ENCODE measurements at regions not wholly inside any gene's neighbourhood (a gene's known extent, or its start where the extent isn't known, plus 50 kb on each side); places are given as distances from the start of the nearest gene placed in this dataset.

DNA sequence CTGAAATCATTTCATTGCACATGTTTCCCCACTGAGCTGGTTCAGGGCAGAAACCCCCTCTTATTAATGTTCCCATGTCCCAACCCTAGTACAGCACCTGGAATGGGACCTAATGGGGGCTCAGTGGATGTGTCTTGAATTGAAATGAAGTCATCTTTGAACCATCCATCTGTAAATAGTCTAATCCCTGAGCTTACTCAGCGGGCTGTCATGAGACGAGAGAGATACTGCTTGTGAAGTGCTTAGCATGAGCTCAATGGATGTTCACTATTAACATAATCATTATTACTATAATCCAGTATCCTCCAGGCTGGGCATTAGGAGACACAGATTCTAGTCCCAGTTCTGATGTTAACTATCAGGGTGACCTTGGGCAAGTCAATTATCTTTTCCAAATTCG lies 106.6 kb upstream of the LRFN2 start:
- Histone ChIP-seq H3K4me1 (ENCODE audit: control insufficient read depth, insufficient read depth, low read length, poor library complexity, severe bottlenecking) (no peaks in the 10 kb centered on the region), H3K9me3 (ENCODE audit: control insufficient read depth, low read length) (no peaks in the 10 kb centered on the region), H3K27me3 (replicated peaks; ENCODE audit: control insufficient read depth, insufficient read depth, low read length, poor library complexity, severe bottlenecking) (no peaks in the 10 kb centered on the region), H3K27ac (ENCODE audit: insufficient read depth, low read length, poor library complexity, severe bottlenecking) (no peak overlapping the region), H3K4me3 (ENCODE audit: insufficient read depth, low read depth, low read length, poor library complexity, severe bottlenecking) (no peak overlapping the region), H3K36me3 (ENCODE audit: control insufficient read depth, insufficient read depth, low read length) (no peaks in the 10 kb centered on the region)
- DNase-seq: no peak

DNA sequence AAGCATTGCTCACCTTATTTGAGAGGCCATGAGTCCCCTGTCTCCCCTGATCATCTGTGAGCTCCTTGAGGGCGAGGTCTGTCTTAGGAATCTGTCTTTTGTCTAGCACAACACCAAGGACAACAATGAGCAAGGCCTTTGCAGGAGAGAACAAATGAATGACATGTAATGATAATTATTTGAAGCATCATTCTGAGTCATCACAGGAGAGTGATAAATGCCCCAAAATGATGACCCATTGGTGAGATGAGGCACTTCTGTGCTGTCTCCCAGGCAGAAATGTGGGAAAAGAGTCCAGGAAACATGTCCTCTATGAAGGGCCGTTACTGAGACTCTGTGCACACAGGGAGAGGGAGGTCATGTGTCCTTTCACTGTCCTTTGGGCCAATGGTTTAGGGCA lies 105.2 kb upstream of the LRFN2 start:
- no peaks in the 10 kb centered on the region for H3K36me3 ChIP-seq (ENCODE audit: control insufficient read depth, insufficient read depth, low read length)
- H3K4me3 ChIP-seq (ENCODE audit: insufficient read depth, low read depth, low read length, poor library complexity, severe bottlenecking): no peak overlapping the region
- DNase-seq: no peak
- no peaks in the 10 kb centered on the region for H3K9me3 ChIP-seq (ENCODE audit: control insufficient read depth, low read length)
- H3K27ac ChIP-seq (ENCODE audit: insufficient read depth, low read length, poor library complexity, severe bottlenecking): no peak overlapping the region
- no peaks in the 10 kb centered on the region for H3K4me1 ChIP-seq (ENCODE audit: control insufficient read depth, insufficient read depth, low read length, poor library complexity, severe bottlenecking)
- H3K27me3 ChIP-seq (replicated peaks; ENCODE audit: control insufficient read depth, insufficient read depth, low read length, poor library complexity, severe bottlenecking): no peaks in the 10 kb centered on the region

DNA sequence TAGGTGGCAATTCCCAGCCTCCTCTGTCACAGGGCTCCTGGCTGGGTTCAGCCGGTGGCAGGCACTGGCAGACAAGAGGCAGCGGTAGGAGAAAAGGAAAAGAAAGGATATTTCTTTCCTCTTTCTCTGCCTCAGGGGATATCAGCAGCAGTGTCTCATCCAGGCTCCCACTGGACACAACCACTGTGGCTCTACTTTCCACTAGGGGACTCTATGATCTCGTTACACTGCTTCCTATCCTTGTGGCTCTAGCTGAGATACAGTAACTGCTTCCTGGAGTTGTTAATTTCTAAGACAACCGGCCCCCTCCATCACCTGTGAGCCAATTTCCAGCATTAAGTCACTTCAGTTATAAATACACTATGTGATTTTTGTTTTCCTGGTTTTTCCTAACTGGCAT lies 102.0 kb upstream of the LRFN2 start:
- Histone ChIP-seq H3K27me3 (replicated peaks; ENCODE audit: control insufficient read depth, insufficient read depth, low read length, poor library complexity, severe bottlenecking) (no peaks in the 10 kb centered on the region), H3K36me3 (ENCODE audit: control insufficient read depth, insufficient read depth, low read length) (no peaks in the 10 kb centered on the region), H3K4me1 (ENCODE audit: control insufficient read depth, insufficient read depth, low read length, poor library complexity, severe bottlenecking) (no peaks in the 10 kb centered on the region), H3K27ac (ENCODE audit: insufficient read depth, low read length, poor library complexity, severe bottlenecking) (no peak overlapping the region), H3K4me3 (ENCODE audit: insufficient read depth, low read depth, low read length, poor library complexity, severe bottlenecking) (no peak overlapping the region), H3K9me3 (ENCODE audit: control insufficient read depth, low read length) (no peaks in the 10 kb centered on the region)
- no peak for DNase-seq

DNA sequence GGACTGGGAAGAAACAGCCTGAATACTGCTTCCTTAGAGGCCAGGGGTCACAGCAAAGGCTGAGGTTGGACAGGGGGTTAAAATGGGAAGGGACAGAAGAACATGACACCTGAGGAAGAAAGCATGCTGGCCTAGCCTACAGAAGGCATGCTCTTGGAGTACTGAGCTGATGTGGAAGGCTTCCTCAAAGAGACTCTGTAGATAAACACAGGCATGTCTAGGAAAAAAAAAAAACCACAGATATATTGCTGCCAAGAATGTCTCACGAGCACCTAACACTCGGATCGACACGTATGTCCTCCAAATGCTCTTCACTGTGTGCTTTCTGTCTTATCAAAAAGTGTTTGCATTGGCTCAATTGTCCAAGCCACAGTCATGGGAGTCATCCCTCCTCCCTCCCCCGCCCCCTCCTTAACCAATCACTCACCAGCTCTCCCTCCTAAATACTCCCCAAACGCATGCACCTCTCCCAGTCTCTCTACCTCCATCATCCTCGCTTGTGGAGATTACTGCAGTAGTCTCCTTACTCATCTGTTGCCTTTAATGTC lies 101.1 kb upstream of the LRFN2 start:
- Histone ChIP-seq H3K27me3 (replicated peaks; ENCODE audit: control insufficient read depth, insufficient read depth, low read length, poor library complexity, severe bottlenecking) (no peaks in the 10 kb centered on the region), H3K9me3 (ENCODE audit: control insufficient read depth, low read length) (no peaks in the 10 kb centered on the region), H3K4me1 (ENCODE audit: control insufficient read depth, insufficient read depth, low read length, poor library complexity, severe bottlenecking) (no peaks in the 10 kb centered on the region), H3K27ac (ENCODE audit: insufficient read depth, low read length, poor library complexity, severe bottlenecking) (no peak overlapping the region), H3K36me3 (ENCODE audit: control insufficient read depth, insufficient read depth, low read length) (no peaks in the 10 kb centered on the region), H3K4me3 (ENCODE audit: insufficient read depth, low read depth, low read length, poor library complexity, severe bottlenecking) (no peak overlapping the region)
- DNase-seq: no peak

DNA sequence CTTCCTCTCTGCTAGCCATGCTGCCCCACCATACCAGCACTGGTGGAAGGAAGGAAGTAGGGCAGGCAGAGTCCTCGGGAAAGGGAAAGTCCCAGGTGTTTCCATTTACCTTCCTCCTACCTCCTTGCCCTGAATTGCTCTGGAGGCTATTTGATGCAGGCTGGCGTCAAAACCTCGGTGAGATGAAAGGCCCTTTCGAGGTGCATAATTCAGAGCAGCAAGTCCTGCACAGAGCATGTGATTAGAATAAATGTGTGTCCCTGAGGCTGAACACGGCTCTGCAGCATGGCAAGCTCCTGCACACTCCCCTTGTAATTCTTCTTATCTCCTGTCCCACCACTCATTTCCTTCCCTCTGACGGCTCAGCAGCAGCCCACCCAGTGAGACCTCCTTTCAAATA lies 98.7 kb upstream of the LRFN2 start:
- H3K9me3 ChIP-seq (ENCODE audit: control insufficient read depth, low read length): no peaks in the 10 kb centered on the region
- H3K27ac ChIP-seq (ENCODE audit: insufficient read depth, low read length, poor library complexity, severe bottlenecking): no peak overlapping the region
- no peak overlapping the region for H3K4me3 ChIP-seq (ENCODE audit: insufficient read depth, low read depth, low read length, poor library complexity, severe bottlenecking)
- DNase-seq: no peak
- no peaks in the 10 kb centered on the region for H3K27me3 ChIP-seq (replicated peaks; ENCODE audit: control insufficient read depth, insufficient read depth, low read length, poor library complexity, severe bottlenecking)
- no peaks in the 10 kb centered on the region for H3K4me1 ChIP-seq (ENCODE audit: control insufficient read depth, insufficient read depth, low read length, poor library complexity, severe bottlenecking)
- H3K36me3 ChIP-seq (ENCODE audit: control insufficient read depth, insufficient read depth, low read length): no peaks in the 10 kb centered on the region

DNA sequence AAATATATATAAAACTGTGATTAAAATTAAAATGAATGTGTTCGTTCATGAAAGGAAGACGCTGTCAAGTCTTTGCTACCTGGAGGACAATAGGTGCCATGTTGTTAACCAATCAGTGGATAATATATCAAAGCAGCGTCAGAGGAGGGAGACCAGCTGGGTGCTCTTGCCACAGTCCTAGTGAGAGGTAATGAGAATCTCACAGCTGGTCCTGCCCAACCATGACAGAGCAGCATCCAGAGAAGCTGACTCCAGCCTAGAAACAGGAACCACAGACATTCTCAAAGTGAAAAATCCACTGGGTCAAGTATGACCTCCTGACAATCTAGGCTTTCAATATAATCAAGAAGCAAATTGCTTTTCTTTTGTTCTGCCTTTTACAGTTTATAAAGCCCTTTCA lies 94.5 kb upstream of the LRFN2 start:
- H3K4me3 ChIP-seq (ENCODE audit: insufficient read depth, low read depth, low read length, poor library complexity, severe bottlenecking): no peak overlapping the region
- H3K9me3 ChIP-seq (ENCODE audit: control insufficient read depth, low read length): no peaks in the 10 kb centered on the region
- H3K27ac ChIP-seq (ENCODE audit: insufficient read depth, low read length, poor library complexity, severe bottlenecking): no peak overlapping the region
- no peaks in the 10 kb centered on the region for H3K27me3 ChIP-seq (replicated peaks; ENCODE audit: control insufficient read depth, insufficient read depth, low read length, poor library complexity, severe bottlenecking)
- DNase-seq: no peak
- H3K36me3 ChIP-seq (ENCODE audit: control insufficient read depth, insufficient read depth, low read length): no peaks in the 10 kb centered on the region
- no peaks in the 10 kb centered on the region for H3K4me1 ChIP-seq (ENCODE audit: control insufficient read depth, insufficient read depth, low read length, poor library complexity, severe bottlenecking)

DNA sequence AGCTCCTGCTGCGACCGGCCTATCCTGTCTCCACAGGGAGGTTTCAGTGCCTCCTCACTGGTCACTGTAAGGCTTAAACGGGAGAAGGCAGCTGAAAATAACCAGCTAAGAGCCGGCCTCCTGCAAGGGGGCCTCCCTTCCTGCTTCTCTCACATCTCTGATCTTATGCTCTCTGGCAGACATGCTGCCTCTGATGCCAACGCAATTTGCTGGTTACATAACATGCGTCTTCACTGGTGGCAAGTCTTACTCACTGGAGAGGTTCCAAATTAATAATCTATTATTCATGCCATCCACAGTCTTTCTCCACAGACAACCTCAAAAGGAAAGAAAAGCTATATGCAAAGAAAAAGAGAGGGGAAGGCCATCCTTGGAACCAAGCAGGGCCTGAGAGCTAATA lies 91.8 kb upstream of the LRFN2 start:
- no peaks in the 10 kb centered on the region for H3K4me1 ChIP-seq (ENCODE audit: control insufficient read depth, insufficient read depth, low read length, poor library complexity, severe bottlenecking)

DNA sequence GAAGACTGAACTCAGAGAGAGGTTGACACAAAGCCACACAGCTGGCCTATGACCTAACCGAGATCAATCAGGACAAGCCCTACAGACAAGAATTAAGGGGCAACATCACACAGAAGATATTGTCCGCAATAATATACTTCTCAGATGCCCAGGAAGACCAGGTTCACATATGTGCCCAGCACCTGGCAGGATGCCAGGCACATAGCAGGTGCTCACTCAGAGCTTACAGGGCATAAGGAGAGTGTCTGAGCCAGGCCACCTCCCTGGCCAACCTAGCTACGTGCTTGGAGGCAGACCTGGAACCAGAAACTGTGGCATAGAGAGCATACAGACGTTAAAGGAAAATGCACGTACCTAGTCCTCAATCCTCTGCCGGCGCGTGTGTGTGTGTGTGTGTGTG lies 87.0 kb upstream of the LRFN2 start:
- no peak for DNase-seq
- no peak overlapping the region for H3K27ac ChIP-seq (ENCODE audit: insufficient read depth, low read length, poor library complexity, severe bottlenecking)
- no peaks in the 10 kb centered on the region for H3K9me3 ChIP-seq (ENCODE audit: control insufficient read depth, low read length)
- no peaks in the 10 kb centered on the region for H3K36me3 ChIP-seq (ENCODE audit: control insufficient read depth, insufficient read depth, low read length)
- H3K4me1 ChIP-seq (ENCODE audit: control insufficient read depth, insufficient read depth, low read length, poor library complexity, severe bottlenecking): no peaks in the 10 kb centered on the region
- no peak overlapping the region for H3K4me3 ChIP-seq (ENCODE audit: insufficient read depth, low read depth, low read length, poor library complexity, severe bottlenecking)
- no peaks in the 10 kb centered on the region for H3K27me3 ChIP-seq (replicated peaks; ENCODE audit: control insufficient read depth, insufficient read depth, low read length, poor library complexity, severe bottlenecking)

More for the DNA sequence above, 91.8 kb upstream of the LRFN2 start:
- no peaks in the 10 kb centered on the region for H3K27me3 ChIP-seq (replicated peaks; ENCODE audit: control insufficient read depth, insufficient read depth, low read length, poor library complexity, severe bottlenecking)
- H3K27ac ChIP-seq (ENCODE audit: insufficient read depth, low read length, poor library complexity, severe bottlenecking): no peak overlapping the region
- H3K4me3 ChIP-seq (ENCODE audit: insufficient read depth, low read depth, low read length, poor library complexity, severe bottlenecking): no peak overlapping the region
- H3K36me3 ChIP-seq (ENCODE audit: control insufficient read depth, insufficient read depth, low read length): no peaks in the 10 kb centered on the region
- no peak for DNase-seq
- H3K9me3 ChIP-seq (ENCODE audit: control insufficient read depth, low read length): no peaks in the 10 kb centered on the region

DNA sequence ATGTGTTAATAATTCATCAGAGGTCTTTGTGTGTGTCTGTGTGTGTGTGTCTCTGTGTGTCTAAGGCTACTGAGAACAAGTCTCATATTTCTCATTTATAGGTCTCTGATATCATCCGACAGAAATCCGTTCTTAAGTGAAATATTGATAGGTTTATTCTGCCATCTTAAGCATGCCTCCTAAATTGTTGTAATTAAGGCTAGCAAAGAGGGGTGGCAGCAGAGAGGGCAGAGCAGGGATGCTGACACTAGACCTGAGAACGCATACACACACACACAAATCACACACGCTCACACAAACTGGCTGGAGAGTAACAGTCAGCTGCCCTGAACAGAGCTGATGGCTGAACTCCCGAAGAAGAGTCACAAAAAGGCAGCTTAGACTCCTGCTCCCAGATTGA lies 84.9 kb upstream of the LRFN2 start:
- no peaks in the 10 kb centered on the region for H3K4me1 ChIP-seq (ENCODE audit: control insufficient read depth, insufficient read depth, low read length, poor library complexity, severe bottlenecking)
- no peaks in the 10 kb centered on the region for H3K27me3 ChIP-seq (replicated peaks; ENCODE audit: control insufficient read depth, insufficient read depth, low read length, poor library complexity, severe bottlenecking)
- H3K27ac ChIP-seq (ENCODE audit: insufficient read depth, low read length, poor library complexity, severe bottlenecking): no peak overlapping the region
- no peak overlapping the region for H3K4me3 ChIP-seq (ENCODE audit: insufficient read depth, low read depth, low read length, poor library complexity, severe bottlenecking)
- no peak for DNase-seq
- no peaks in the 10 kb centered on the region for H3K9me3 ChIP-seq (ENCODE audit: control insufficient read depth, low read length)
- H3K36me3 ChIP-seq (ENCODE audit: control insufficient read depth, insufficient read depth, low read length): no peaks in the 10 kb centered on the region

DNA sequence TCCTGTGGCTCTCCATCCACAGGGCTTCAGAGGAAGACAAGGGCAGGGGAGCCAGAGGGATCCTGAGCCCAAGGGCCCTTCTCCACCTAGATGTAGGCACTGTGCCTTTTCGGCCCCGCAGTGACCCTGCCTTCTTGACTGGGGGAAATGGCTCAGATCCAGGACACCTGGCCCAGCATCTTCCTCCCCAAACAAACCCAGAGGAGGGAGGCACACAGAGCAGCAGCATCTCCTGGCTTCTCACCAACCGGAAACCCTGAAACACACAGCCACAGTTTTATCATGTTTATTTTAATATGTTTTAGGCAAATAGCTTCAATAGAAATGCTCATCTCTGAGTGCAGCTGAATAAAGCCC lies 84.5 kb upstream of the LRFN2 start:
- Histone ChIP-seq H3K9me3 (ENCODE audit: control insufficient read depth, low read length) (no peaks in the 10 kb centered on the region), H3K36me3 (ENCODE audit: control insufficient read depth, insufficient read depth, low read length) (no peaks in the 10 kb centered on the region), H3K4me3 (ENCODE audit: insufficient read depth, low read depth, low read length, poor library complexity, severe bottlenecking) (no peak overlapping the region), H3K27me3 (replicated peaks; ENCODE audit: control insufficient read depth, insufficient read depth, low read length, poor library complexity, severe bottlenecking) (no peaks in the 10 kb centered on the region), H3K27ac (ENCODE audit: insufficient read depth, low read length, poor library complexity, severe bottlenecking) (no peak overlapping the region), H3K4me1 (ENCODE audit: control insufficient read depth, insufficient read depth, low read length, poor library complexity, severe bottlenecking) (no peaks in the 10 kb centered on the region)
- no peak for DNase-seq
